ENCODE measurements at regions not wholly inside any gene's neighbourhood (a gene's known extent, or its start where the extent isn't known, plus 50 kb on each side); places are given as distances from the start of the nearest gene placed in this dataset.

- TF ChIP-seq CTCF (IDR thresholded peaks at IDR 0.05) (no peak), POLR2AphosphoS5 (IDR thresholded peaks at IDR 0.05) (no peak)
Observed at GRCh38 chr16:59327894-59328293, 593.8 kb upstream of the GOT2 start.

All from prostate gland (tissue), 2 donors.